ENCODE measurements at regions not wholly inside any gene's neighbourhood (a gene's known extent, or its start where the extent isn't known, plus 50 kb on each side); places are given as distances from the start of the nearest gene placed in this dataset.

GRCh38 chr13:81658598-81659370, 1317.9 kb upstream of the SPRY2 start:
- ATAC-seq (no peak), DNase-seq (ENCODE audit: low read depth, low spot score) (no peak), FAIRE-seq (no peak)
- Histone ChIP-seq H3K4me1 (ENCODE audit: control insufficient read depth, insufficient read depth, low read length) (no peaks in the 10 kb centered on the region), H3K9me3 (replicated peaks; ENCODE audit: control insufficient read depth, insufficient read depth, low read length) (no peaks in the 10 kb centered on the region), H3K4me2 (ENCODE audit: control insufficient read depth, insufficient read depth) (no peak overlapping the region), H3K9ac (ENCODE audit: control insufficient read depth, insufficient read depth, low read length) (no peak overlapping the region), H3K27ac (ENCODE audit: control insufficient read depth, insufficient read depth) (no peak overlapping the region), H2AFZ (ENCODE audit: control insufficient read depth, low read depth, low read length) (no peak overlapping the region), H4K20me1 (ENCODE audit: control insufficient read depth, insufficient read depth) (no peaks in the 10 kb centered on the region), H3K79me2 (ENCODE audit: control insufficient read depth, insufficient read depth, low read length) (no peaks in the 10 kb centered on the region), H3K4me3 (no peak overlapping the region), H3K36me3 (ENCODE audit: control insufficient read depth in 2 of 2, insufficient read depth in 2 of 2, low read length in 1 of 2) (no peaks in the 10 kb centered on the region), H3K27me3 (replicated peaks in 1 of 2; ENCODE audit: control insufficient read depth in 2 of 2, insufficient read depth in 2 of 2, low read length in 1 of 2) (no peaks in the 10 kb centered on the region)
- TF ChIP-seq GATAD2B (conservative IDR thresholded peaks at IDR 0.05; ENCODE audit: low read depth) (no peak), ZNF24 (IDR thresholded peaks at IDR 0.05) (no peak), CEBPB (IDR thresholded peaks at IDR 0.05; ENCODE audit: borderline replicate concordance in 1 of 2, low read depth in 2 of 2, low read length in 2 of 2) (no peak), CBX3 (IDR thresholded peaks at IDR 0.05; ENCODE audit: borderline replicate concordance, low read depth) (no peak), E2F8 (IDR thresholded peaks at IDR 0.05; ENCODE audit: low read depth, partially characterized antibody) (no peak), SRF (IDR thresholded peaks at IDR 0.05; ENCODE audit: low read depth in 2 of 2, low read length in 2 of 2) (no peak), POU2F2 (IDR thresholded peaks at IDR 0.05; ENCODE audit: borderline replicate concordance, low read depth, low read length) (no peak), YY1 (IDR thresholded peaks at IDR 0.05; ENCODE audit: low read depth, low read length) (no peak), ZNF217 (IDR thresholded peaks at IDR 0.05) (no peak), KAT2A (conservative IDR thresholded peaks at IDR 0.05; ENCODE audit: control insufficient read depth, low read depth, low read length) (no peak)
- POLR2A ChIA-PET = no interaction called here
- in situ Hi-C loops (cut with MboI) = no loop called here
- WGBS (ENCODE audit: insufficient coverage, insufficient replicate concordance, low lambda C conversion rate, missing lambda C conversion rate) = 52% methylated on average over 8 of the region's 8 CpGs
- SMC1A ChIA-PET (ENCODE audit: uncharacterized antibody, unreplicated experiment) = no interaction called here
- CTCF ChIA-PET = no interaction called here
- intact Hi-C loops (cut with micrococcal nuclease; ENCODE audit: unreplicated experiment) = no loop called here
- no TSS peak for BruUV-seq (replicated peaks)
- RAD21 ChIA-PET (ENCODE audit: unreplicated experiment) = no interaction called here

All from GM12878 (cell line).